CD14-positive monocyte (primary cell): ENCODE measurements at regions not wholly inside any gene's neighbourhood (a gene's known extent, or its start where the extent isn't known, plus 50 kb on each side); places are given as distances from the start of the nearest gene placed in this dataset.

Experiments used
- DNase-seq, 3 donors: peaks; one replicate each; pipeline ENCODE4 v3.0.0-alpha.2; 2011 to 2022
- H2AFZ ChIP-seq: 2 replicates; pipeline ENCODE4 v1.6.0; 2012; ENCODE audit warnings: mild to moderate bottlenecking, low read depth, low read length, inconsistent platforms; ENCODE audit not compliant: insufficient read depth, poor library complexity, severe bottlenecking
- H3K27ac ChIP-seq, 2 donors: 1 replicate in 1 of 2; 2 replicates in 1 of 2; pipeline ENCODE4 v1.5.1; 2012 to 2013; ENCODE audit warnings: low read length in 2 of 2, control low read depth in 1 of 2, inconsistent platforms in 1 of 2, low read depth in 1 of 2, mild to moderate bottlenecking in 1 of 2
- H3K27me3 ChIP-seq, 2 donors: one replicate each; pipeline versions ENCODE4 v1.6.0 to v1.6.1; 2011 to 2013; ENCODE audit warnings: low read length in 2 of 2; ENCODE audit not compliant: control insufficient read depth in 2 of 2, insufficient read depth in 2 of 2
- H3K36me3 ChIP-seq, 2 donors: replicated peaks in 1 of 2; 1 replicate in 1 of 2; 2 replicates in 1 of 2; pipeline versions ENCODE4 v1.5.1 to v1.6.1; 2012 to 2013; ENCODE audit warnings: low read length in 2 of 2, control low read depth in 1 of 2, inconsistent platforms in 1 of 2, mild to moderate bottlenecking in 1 of 2; ENCODE audit not compliant: insufficient read depth in 2 of 2, control insufficient read depth in 1 of 2
- H3K4me1 ChIP-seq, 2 donors: 1 replicate in 1 of 2; 2 replicates in 1 of 2; pipeline versions ENCODE4 v1.5.1 to v1.6.1; 2012 to 2013; ENCODE audit warnings: low read length in 2 of 2, control low read depth in 1 of 2, inconsistent platforms in 1 of 2, mild to moderate bottlenecking in 1 of 2, moderate library complexity in 1 of 2; ENCODE audit not compliant: insufficient read depth in 2 of 2, control insufficient read depth in 1 of 2
- H3K4me2 ChIP-seq: replicated peaks from 2 replicates; pipeline ENCODE3; 2012; ENCODE audit warnings: low read length, moderate library complexity, mild to moderate bottlenecking; ENCODE audit not compliant: poor library complexity, severe bottlenecking; ENCODE audit errors: extremely low read depth
- H3K4me3 ChIP-seq, 3 experiments: fragments of 200-600 bp in 1 of 3; sonication (generic) in 1 of 3; replicated peaks in 1 of 3; 1 replicate in 2 of 3; 2 replicates in 1 of 3; pipeline ENCODE4 v1.5.1; 2011 to 2013; ENCODE audit warnings: low read length in 3 of 3, mild to moderate bottlenecking in 3 of 3, control low read depth in 2 of 3, low read depth in 2 of 3, inconsistent platforms in 1 of 3, moderate library complexity in 1 of 3
- H3K79me2 ChIP-seq: 2 replicates; pipeline ENCODE4 v1.6.0; 2012; ENCODE audit warnings: mild to moderate bottlenecking, control low read depth, inconsistent platforms, low read length, moderate library complexity; ENCODE audit not compliant: insufficient read depth
- H3K9ac ChIP-seq: 2 replicates; pipeline ENCODE4 v1.6.0; 2017; ENCODE audit warnings: low read length, mild to moderate bottlenecking; ENCODE audit not compliant: insufficient read depth, poor library complexity, severe bottlenecking
- H3K9me3 ChIP-seq, 2 donors: replicated peaks in 1 of 2; 1 replicate in 1 of 2; 2 replicates in 1 of 2; pipeline versions ENCODE4 v1.5.1 to v1.6.1; 2012 to 2013; ENCODE audit warnings: low read length in 2 of 2, control low read depth in 1 of 2; ENCODE audit not compliant: control insufficient read depth in 1 of 2, insufficient read depth in 1 of 2
- H4K20me1 ChIP-seq: 2 replicates; pipeline ENCODE4 v1.6.0; 2012; ENCODE audit warnings: mild to moderate bottlenecking, low read length, control low read depth, moderate library complexity; ENCODE audit not compliant: insufficient read depth
- H3K27ac Mint-ChIP-seq, 7 donors: one replicate each; pipeline ENCODE4 v1.8.0; 2020; ENCODE audit warnings: mild to moderate bottlenecking in 7 of 7, mixed read lengths in 7 of 7, moderate library complexity in 6 of 7, inconsistent platforms in 2 of 7
- H3K27me3 Mint-ChIP-seq, 3 donors: one replicate each; pipeline ENCODE4 v1.8.0; 2021 to 2022; ENCODE audit warnings: low read depth in 3 of 3, mild to moderate bottlenecking in 3 of 3, mixed read lengths in 3 of 3, moderate library complexity in 3 of 3, inconsistent platforms in 1 of 3
- H3K36me3 Mint-ChIP-seq, 2 donors: one replicate each; pipeline ENCODE4 v1.8.0; 2020; ENCODE audit warnings: mixed read lengths in 2 of 2, inconsistent platforms in 1 of 2, mild to moderate bottlenecking in 1 of 2
- H3K4me1 Mint-ChIP-seq: one replicate; pipeline ENCODE4 v1.8.0; 2020; ENCODE audit warnings: mild to moderate bottlenecking, mixed read lengths
- H3K4me3 Mint-ChIP-seq, 2 donors: one replicate each; pipeline ENCODE4 v1.8.0; 2020; ENCODE audit warnings: mild to moderate bottlenecking in 2 of 2, mixed read lengths in 2 of 2, moderate library complexity in 1 of 2
- H3K9me3 Mint-ChIP-seq, 7 donors: one replicate each; pipeline ENCODE4 v1.8.0; 2020 to 2022; ENCODE audit warnings: mixed read lengths in 7 of 7, mild to moderate bottlenecking in 6 of 7, moderate library complexity in 6 of 7, inconsistent platforms in 2 of 7
- CTCF ChIP-seq: fragments of 200-600 bp; IDR thresholded peaks from one replicate; pipeline ENCODE4 v1.8.0; 2022; ENCODE audit warnings: antibody characterized with exemption, mild to moderate bottlenecking
- WGBS: methylation state at CpG from one replicate; pipeline ENCODE4 v1.1.5; 2013; ENCODE audit warnings: missing lambda C conversion rate; ENCODE audit not compliant: insufficient coverage; 5-methylcytosine and 5-hydroxymethylcytosine counted together
- intact Hi-C, 2 donors: fragments of 100-400 bp; cut with micrococcal nuclease; formaldehyde crosslinking; loops; one replicate each; pipeline versions ENCODE4 v1.15.0 to v1.15.1; 2023

GRCh38 chr5:154588091-154588774 lies 110.2 kb upstream of the HAND1 start:
- Mint-ChIP-seq H3K9me3 (no peaks in the 10 kb centered on the region), H3K36me3 (no peaks in the 10 kb centered on the region), H3K4me3 (no peak overlapping the region), H3K27me3 (peaks cover 11 to 25% (median 21%) of the 10 kb centered on the region in 3 donors), H3K27ac (peak overlapping the region in 1 of 7 donors; percentile 46), H3K4me1 (no peaks in the 10 kb centered on the region)
- Histone ChIP-seq H3K27me3 (no peaks in the 10 kb centered on the region), H3K4me2 (no peak overlapping the region), H3K4me1 (no peaks in the 10 kb centered on the region), H4K20me1 (no peaks in the 10 kb centered on the region), H3K36me3 (no peaks in the 10 kb centered on the region), H3K27ac (no peak overlapping the region), H3K9ac (no peak overlapping the region), H3K79me2 (no peaks in the 10 kb centered on the region), H3K4me3 (no peak overlapping the region), H3K9me3 (no peaks in the 10 kb centered on the region), H2AFZ (no peak overlapping the region)
- DNase-seq, result no peak
- WGBS, result 83% methylated on average over 7 of the region's 13 CpGs
- TF ChIP-seq CTCF, result no peak
- intact Hi-C loops, result no loop called here

DNA sequence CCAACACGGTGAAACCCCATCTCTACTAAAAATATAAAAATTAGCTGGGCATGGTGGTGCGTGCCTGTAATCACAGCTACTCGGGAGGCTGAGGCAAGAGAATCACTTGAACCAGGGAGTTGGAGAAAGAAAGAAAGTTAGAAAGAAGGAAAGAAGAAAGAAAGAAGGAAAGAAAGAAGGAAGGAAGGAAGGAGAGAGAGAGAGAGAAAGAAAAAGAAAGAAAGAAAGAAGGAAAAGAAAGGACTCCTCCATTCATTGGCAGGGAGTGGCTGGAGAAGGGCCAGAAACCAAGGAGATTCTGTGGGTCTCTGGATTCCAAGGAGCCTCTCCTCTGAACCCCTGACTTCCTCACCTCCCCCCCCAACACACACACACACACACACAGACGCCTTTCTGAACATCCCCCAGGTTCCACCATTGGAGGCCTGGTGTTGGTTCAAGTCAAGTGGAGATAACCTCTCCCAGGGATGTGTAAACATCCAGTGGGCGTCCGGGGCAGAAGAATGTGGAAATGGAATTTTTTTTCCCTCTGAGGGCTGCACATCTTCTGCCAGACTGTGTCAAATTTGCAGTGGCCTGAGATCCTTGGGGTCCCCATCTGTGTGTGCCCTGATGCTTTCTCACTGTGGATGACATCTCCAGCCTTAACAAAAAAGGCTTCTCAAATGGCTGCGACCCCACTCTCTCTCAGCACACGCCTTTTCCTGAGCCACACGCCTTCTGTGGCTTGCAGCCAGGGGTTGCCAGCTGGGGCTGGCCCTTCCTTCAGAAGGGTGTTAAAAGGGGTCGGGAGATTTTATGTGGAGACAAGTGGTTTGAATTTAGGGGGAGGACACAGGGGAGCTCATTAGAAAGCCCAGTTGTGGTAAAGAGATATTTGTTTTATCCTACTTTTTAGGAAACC lies 109.3 kb upstream of the HAND1 start:
- Histone ChIP-seq H3K9me3 (no peaks in the 10 kb centered on the region), H3K79me2 (no peaks in the 10 kb centered on the region), H2AFZ (no peak overlapping the region), H3K4me3 (no peak overlapping the region), H3K4me1 (no peaks in the 10 kb centered on the region), H3K27me3 (no peaks in the 10 kb centered on the region), H3K36me3 (no peaks in the 10 kb centered on the region), H4K20me1 (no peaks in the 10 kb centered on the region), H3K9ac (no peak overlapping the region), H3K27ac (no peak overlapping the region), H3K4me2 (no peak overlapping the region)
- Mint-ChIP-seq H3K9me3 (no peaks in the 10 kb centered on the region), H3K4me1 (no peaks in the 10 kb centered on the region), H3K4me3 (no peak overlapping the region), H3K27ac (no peak overlapping the region), H3K27me3 (peaks cover 11 to 27% (median 21%) of the 10 kb centered on the region in 3 donors), H3K36me3 (no peaks in the 10 kb centered on the region)
- no peak for DNase-seq
- intact Hi-C loops, result no loop called here
- no peak for TF ChIP-seq CTCF
- WGBS, result 95% methylated on average over 3 of the region's 10 CpGs
